ENCODE measurements at regions not wholly inside any gene's neighbourhood (a gene's known extent, or its start where the extent isn't known, plus 50 kb on each side); places are given as distances from the start of the nearest gene placed in this dataset.

GRCh38 chr10:133034762-133035161 is 53.0 kb upstream of the ADGRA1 start:
- no peak for TF ChIP-seq CTCF (IDR thresholded peaks at IDR 0.05)
- TF ChIP-seq CBFB (CRISPR knock-in tag; IDR thresholded peaks at IDR 0.05; ENCODE audit: low read depth): no peak
- TF ChIP-seq IRF2 (CRISPR knock-in tag; IDR thresholded peaks at IDR 0.05; ENCODE audit: borderline replicate concordance, low read depth): no peak
- TF ChIP-seq, protein P1, sequence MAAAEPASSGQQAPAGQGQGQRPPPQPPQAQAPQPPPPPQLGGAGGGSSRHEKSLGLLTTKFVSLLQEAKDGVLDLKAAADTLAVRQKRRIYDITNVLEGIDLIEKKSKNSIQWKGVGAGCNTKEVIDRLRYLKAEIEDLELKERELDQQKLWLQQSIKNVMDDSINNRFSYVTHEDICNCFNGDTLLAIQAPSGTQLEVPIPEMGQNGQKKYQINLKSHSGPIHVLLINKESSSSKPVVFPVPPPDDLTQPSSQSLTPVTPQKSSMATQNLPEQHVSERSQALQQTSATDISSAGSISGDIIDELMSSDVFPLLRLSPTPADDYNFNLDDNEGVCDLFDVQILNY (CRISPR knock-in tag; IDR thresholded peaks at IDR 0.05): no peak
- TF ChIP-seq, protein P2, sequence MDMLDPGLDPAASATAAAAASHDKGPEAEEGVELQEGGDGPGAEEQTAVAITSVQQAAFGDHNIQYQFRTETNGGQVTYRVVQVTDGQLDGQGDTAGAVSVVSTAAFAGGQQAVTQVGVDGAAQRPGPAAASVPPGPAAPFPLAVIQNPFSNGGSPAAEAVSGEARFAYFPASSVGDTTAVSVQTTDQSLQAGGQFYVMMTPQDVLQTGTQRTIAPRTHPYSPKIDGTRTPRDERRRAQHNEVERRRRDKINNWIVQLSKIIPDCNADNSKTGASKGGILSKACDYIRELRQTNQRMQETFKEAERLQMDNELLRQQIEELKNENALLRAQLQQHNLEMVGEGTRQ (CRISPR knock-in tag; IDR thresholded peaks at IDR 0.05): no peak

All from WTC11 (cell line).